ENCODE measurements at regions not wholly inside any gene's neighbourhood (a gene's known extent, or its start where the extent isn't known, plus 50 kb on each side); places are given as distances from the start of the nearest gene placed in this dataset.

GRCh38 chr5:68544091-68544647 is 328.6 kb downstream of the PIK3R1 start:
- Histone ChIP-seq H3K9ac (no peak overlapping the region), H3K4me3 (no peak overlapping the region), H3K36me3 (no peaks in the 10 kb centered on the region), H3K9me3 (replicated peaks in 1 of 11) (no peaks in the 10 kb centered on the region), H3K27ac (no peak overlapping the region), H3K27me3 (no peaks in the 10 kb centered on the region), H4K20me1 (no peaks in the 10 kb centered on the region), H3K4me1 (peaks cover 11 to 25% (median 21%) of the 10 kb centered on the region in 10 experiments), H3K4me2 (no peak overlapping the region)
- no peak for TF ChIP-seq Cebpa-rat (IDR thresholded peaks at IDR 0.05)

- Histone ChIP-seq H4K20me1 (no peaks in the 10 kb centered on the region), H3K9me3 (replicated peaks in 1 of 11) (no peaks in the 10 kb centered on the region), H3K9ac (no peak overlapping the region), H3K36me3 (no peaks in the 10 kb centered on the region), H3K4me2 (no peak overlapping the region), H3K4me3 (no peak overlapping the region), H3K27me3 (no peaks in the 10 kb centered on the region), H3K4me1 (peaks cover 10 to 20% (median 18%) of the 10 kb centered on the region in 10 experiments), H3K27ac (no peak overlapping the region)
- no peak for TF ChIP-seq Cebpa-rat (IDR thresholded peaks at IDR 0.05)
These were observed 329.3 kb downstream of the PIK3R1 start for GRCh38 chr5:68544648-68545552.

- H3K4me3 ChIP-seq, result no peak overlapping the region
- no peak for TF ChIP-seq Cebpa-rat (IDR thresholded peaks at IDR 0.05)
- no peaks in the 10 kb centered on the region for H3K36me3 ChIP-seq
- no peaks in the 10 kb centered on the region for H3K9me3 ChIP-seq (replicated peaks in 1 of 11)
- H3K4me1 ChIP-seq, result peaks cover 1 to 11% (median 10%) of the 10 kb centered on the region in 10 experiments; a peak in 18 of 20 replicates
- no peak overlapping the region for H3K9ac ChIP-seq
- no peak overlapping the region for H3K27ac ChIP-seq
- H3K27me3 ChIP-seq, result no peaks in the 10 kb centered on the region
- no peak overlapping the region for H3K4me2 ChIP-seq
- no peaks in the 10 kb centered on the region for H4K20me1 ChIP-seq
These were observed 330.2 kb downstream of the PIK3R1 start for GRCh38 chr5:68545636-68546295.

- H3K36me3 ChIP-seq, result no peaks in the 10 kb centered on the region
- H3K4me1 ChIP-seq, result peaks cover 0 to 10% (median 7%) of the 10 kb centered on the region in 10 experiments; a peak in 9 of 20 replicates
- no peak for TF ChIP-seq Cebpa-rat (IDR thresholded peaks at IDR 0.05)
- H3K4me3 ChIP-seq, result no peak overlapping the region
- H3K4me2 ChIP-seq, result no peak overlapping the region
- no peak overlapping the region for H3K27ac ChIP-seq
- H4K20me1 ChIP-seq, result no peaks in the 10 kb centered on the region
- H3K27me3 ChIP-seq, result no peaks in the 10 kb centered on the region
- no peak overlapping the region for H3K9ac ChIP-seq
- H3K9me3 ChIP-seq (replicated peaks in 1 of 11), result no peaks in the 10 kb centered on the region
These were observed 331.5 kb downstream of the PIK3R1 start for GRCh38 chr5:68547056-68547455.

DNA sequence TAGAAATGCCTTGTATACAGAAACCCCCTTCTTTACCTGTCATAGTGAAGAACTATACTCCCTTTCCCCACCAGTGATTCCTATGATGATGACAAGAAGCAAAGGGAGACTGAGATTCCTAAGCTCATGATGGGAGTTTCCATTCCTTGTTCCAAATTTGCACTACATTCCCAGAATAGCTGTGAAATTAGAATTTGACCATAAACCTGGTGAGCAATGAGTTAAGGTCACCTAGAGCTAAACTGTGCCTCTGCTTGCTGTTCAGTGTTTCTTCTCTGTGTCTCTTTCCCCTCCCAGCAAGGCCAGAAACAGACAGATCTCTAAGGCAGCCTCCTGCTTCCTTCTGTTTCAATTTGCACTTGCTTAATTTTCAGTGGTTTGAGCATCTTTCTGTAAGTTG is 332.1 kb downstream of the PIK3R1 start:
- Histone ChIP-seq H4K20me1 (no peaks in the 10 kb centered on the region), H3K4me2 (no peak overlapping the region), H3K27ac (no peak overlapping the region), H3K9ac (no peak overlapping the region), H3K9me3 (replicated peaks in 1 of 11) (no peaks in the 10 kb centered on the region), H3K4me3 (no peak overlapping the region), H3K27me3 (no peaks in the 10 kb centered on the region), H3K4me1 (peaks cover 0 to 10% (median 7%) of the 10 kb centered on the region in 10 experiments; a peak in 9 of 20 replicates), H3K36me3 (no peaks in the 10 kb centered on the region)
- no peak for TF ChIP-seq Cebpa-rat (IDR thresholded peaks at IDR 0.05)

DNA sequence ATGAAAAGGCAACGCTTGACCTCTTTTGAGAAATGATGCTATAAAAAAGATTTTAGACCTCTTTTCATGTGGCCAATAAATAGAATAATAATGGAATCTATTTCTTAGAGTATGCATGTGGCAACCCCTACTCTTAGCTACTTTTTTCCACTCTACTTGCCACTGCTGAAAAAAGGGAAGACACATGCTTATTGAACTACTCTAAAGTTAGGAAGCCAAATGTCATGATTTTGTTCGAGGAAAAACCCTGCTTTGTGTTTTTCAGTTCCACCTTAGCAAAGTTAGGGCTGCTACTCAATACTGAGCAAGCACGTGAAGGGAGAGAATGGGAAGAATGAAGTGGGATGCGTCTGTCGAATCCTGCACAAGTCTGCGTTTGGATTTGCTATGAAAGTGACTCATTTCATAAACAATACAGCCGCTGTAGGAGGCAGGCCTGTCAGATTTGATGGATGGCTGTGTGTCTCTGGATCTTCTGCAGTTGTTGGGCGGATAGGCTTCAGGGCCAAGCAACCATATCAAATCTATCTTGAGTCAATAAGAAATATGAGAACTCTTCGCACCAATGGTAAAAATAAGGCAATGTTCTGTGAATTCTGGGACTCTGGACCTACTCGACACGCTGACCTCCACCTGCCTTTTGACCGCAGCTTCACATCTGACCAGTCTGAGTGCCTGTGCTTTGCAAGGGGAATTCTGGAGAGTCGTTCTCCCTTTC is 333.6 kb downstream of the PIK3R1 start:
- Histone ChIP-seq H3K9me3 (replicated peaks in 1 of 11) (no peaks in the 10 kb centered on the region), H3K4me3 (no peak overlapping the region), H3K4me1 (no peaks in the 10 kb centered on the region), H3K27me3 (no peaks in the 10 kb centered on the region), H3K36me3 (no peaks in the 10 kb centered on the region), H3K9ac (no peak overlapping the region), H4K20me1 (no peaks in the 10 kb centered on the region), H3K4me2 (no peak overlapping the region), H3K27ac (no peak overlapping the region)
- TF ChIP-seq Cebpa-rat (IDR thresholded peaks at IDR 0.05), result no peak

- Histone ChIP-seq H3K4me1 (peaks cover 0 to 2% (median 0%) of the 10 kb centered on the region in 10 experiments; a peak in 4 of 20 replicates), H3K9ac (no peak overlapping the region), H3K9me3 (replicated peaks in 1 of 11) (no peaks in the 10 kb centered on the region), H3K4me2 (no peak overlapping the region), H3K4me3 (no peak overlapping the region), H3K27ac (no peak overlapping the region), H3K27me3 (no peaks in the 10 kb centered on the region), H4K20me1 (no peaks in the 10 kb centered on the region), H3K36me3 (no peaks in the 10 kb centered on the region)
- TF ChIP-seq Cebpa-rat (IDR thresholded peaks at IDR 0.05), result no peak
These were observed 334.5 kb downstream of the PIK3R1 start for GRCh38 chr5:68550015-68550414.

- no peak overlapping the region for H3K4me3 ChIP-seq
- TF ChIP-seq Cebpa-rat (IDR thresholded peaks at IDR 0.05), result no peak
- H3K4me1 ChIP-seq, result peaks cover 0 to 13% (median 7%) of the 10 kb centered on the region in 10 experiments; a peak in 12 of 20 replicates
These were observed 335.9 kb downstream of the PIK3R1 start for GRCh38 chr5:68551436-68551835.

More at GRCh38 chr5:68551436-68551835, 335.9 kb downstream of the PIK3R1 start:
- Histone ChIP-seq H3K9me3 (replicated peaks in 1 of 11) (0 out of 22 replicates have a peak, but pooled peaks cover 0 to under 1% (median 0%) of the 10 kb centered on the region in 11 experiments), H4K20me1 (no peaks in the 10 kb centered on the region), H3K27ac (no peak overlapping the region), H3K9ac (no peak overlapping the region), H3K4me2 (no peak overlapping the region), H3K36me3 (no peaks in the 10 kb centered on the region), H3K27me3 (no peaks in the 10 kb centered on the region)

Measured in BLaER1 treated with 17β-estradiol and CSF1 and Interleukin-3, amounts not matched to agents 10 nM and 100 nM (cell line).